ENCODE measurements at regions not wholly inside any gene's neighbourhood (a gene's known extent, or its start where the extent isn't known, plus 50 kb on each side); places are given as distances from the start of the nearest gene placed in this dataset.

GRCh38 chr12:67593041-67593440, 55.5 kb upstream of the DYRK2 start:
- no peak for DNase-seq

GRCh38 chr12:67593461-67594330, 54.8 kb upstream of the DYRK2 start:
- no peak for DNase-seq

GRCh38 chr12:67594888-67595287, 53.7 kb upstream of the DYRK2 start:
- no peak for DNase-seq

DNA sequence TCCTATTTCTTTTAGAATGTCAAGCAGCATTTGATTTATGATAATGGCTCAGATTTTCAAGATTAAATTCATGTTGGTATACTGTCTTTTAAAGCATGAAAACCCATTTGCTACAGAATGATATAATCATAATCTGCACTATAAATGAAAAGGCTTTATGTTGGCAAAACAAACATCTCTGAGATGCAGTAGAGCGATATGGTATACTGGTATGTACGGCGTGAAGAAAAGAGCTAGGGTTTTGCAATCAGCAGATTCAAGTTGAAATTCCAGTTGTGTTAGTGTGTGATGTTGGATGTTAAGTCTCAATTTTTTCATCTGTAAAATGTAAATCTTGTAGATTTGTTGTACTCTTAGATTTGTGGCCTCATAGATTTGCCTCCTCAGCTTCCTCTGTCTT, 53.2 kb upstream of the DYRK2 start:
- no peak for DNase-seq

GRCh38 chr12:67598598-67598997, 49.9 kb upstream of the DYRK2 start:
- no peak for DNase-seq
